Thyroid gland (tissue), 4 donors: ENCODE measurements at regions not wholly inside any gene's neighbourhood (a gene's known extent, or its start where the extent isn't known, plus 50 kb on each side); places are given as distances from the start of the nearest gene placed in this dataset.
A peak's percentile ranks its signal among the peaks of the same experiment; 100 is the strongest.

Experiments
- POLR2A ChIP-seq, 2 donors: fragments of 450-650 bp; IDR thresholded peaks; one replicate each; pipeline ENCODE4 v1.6.1; 2017; ENCODE audit warnings: antibody characterized with exemption in 2 of 2, mild to moderate bottlenecking in 2 of 2, moderate library complexity in 1 of 2
- TF ChIP-seq, protein P1 (sequence below), 6 experiments: fragments of 200-600 bp in 3 of 6; fragments of 450-650 bp in 3 of 6; sonication (generic) in 3 of 6; IDR thresholded peaks; one replicate each; pipeline ENCODE4 v1.5.1; 2016 to 2019; ENCODE audit warnings: antibody characterized with exemption in 6 of 6, mild to moderate bottlenecking in 2 of 6, inconsistent platforms in 1 of 6, moderate library complexity in 1 of 6

DNA sequence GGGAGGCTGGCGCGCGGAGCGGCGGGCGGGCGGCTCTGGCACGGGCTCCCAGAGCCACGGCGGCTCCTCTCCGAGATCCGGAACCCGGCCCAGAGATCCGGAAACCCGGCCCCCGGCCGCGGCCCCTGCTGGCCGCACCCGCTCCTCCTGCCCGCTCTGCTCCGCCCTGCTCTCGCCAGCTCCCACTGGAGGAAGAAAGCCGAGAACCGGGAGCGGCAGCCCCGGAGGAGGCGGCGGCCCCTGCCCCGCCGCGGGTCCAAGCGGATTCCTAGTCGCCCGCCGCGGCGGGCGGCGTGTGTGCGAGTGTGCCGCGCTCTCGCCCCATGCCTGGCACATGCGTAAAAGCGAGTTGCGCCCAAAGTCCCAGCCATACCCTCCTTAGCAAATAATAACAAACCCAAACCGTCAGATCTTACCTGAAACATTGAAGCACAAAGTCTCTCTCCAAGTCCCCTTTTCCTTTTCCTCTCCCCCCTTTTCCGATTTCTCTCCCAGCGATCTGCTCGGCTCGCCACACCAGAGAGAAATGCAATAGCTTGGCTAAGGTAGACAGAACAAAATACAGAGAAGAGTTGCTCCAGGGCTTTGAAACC lies 108.7 kb upstream of the KCTD1 start:
- TF ChIP-seq, protein P1, sequence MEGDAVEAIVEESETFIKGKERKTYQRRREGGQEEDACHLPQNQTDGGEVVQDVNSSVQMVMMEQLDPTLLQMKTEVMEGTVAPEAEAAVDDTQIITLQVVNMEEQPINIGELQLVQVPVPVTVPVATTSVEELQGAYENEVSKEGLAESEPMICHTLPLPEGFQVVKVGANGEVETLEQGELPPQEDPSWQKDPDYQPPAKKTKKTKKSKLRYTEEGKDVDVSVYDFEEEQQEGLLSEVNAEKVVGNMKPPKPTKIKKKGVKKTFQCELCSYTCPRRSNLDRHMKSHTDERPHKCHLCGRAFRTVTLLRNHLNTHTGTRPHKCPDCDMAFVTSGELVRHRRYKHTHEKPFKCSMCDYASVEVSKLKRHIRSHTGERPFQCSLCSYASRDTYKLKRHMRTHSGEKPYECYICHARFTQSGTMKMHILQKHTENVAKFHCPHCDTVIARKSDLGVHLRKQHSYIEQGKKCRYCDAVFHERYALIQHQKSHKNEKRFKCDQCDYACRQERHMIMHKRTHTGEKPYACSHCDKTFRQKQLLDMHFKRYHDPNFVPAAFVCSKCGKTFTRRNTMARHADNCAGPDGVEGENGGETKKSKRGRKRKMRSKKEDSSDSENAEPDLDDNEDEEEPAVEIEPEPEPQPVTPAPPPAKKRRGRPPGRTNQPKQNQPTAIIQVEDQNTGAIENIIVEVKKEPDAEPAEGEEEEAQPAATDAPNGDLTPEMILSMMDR (IDR thresholded peaks at IDR 0.05), result peak in 3 of 6 experiments; percentile 13 to 33 (median 27)
- TF ChIP-seq POLR2A (IDR thresholded peaks at IDR 0.05), result peak; percentile 38 to 86
